Myocyte (in vitro differentiated cells): ENCODE measurements at regions not wholly inside any gene's neighbourhood (a gene's known extent, or its start where the extent isn't known, plus 50 kb on each side); places are given as distances from the start of the nearest gene placed in this dataset.

ENCODE experiments used
- DNase-seq: peaks from one replicate; pipeline ENCODE4 v3.0.0-alpha.2; 2012; ENCODE audit warnings: low read depth

GRCh38 chr6:146865756-146866379 lies 267.1 kb downstream of the ADGB start:
- no peak for DNase-seq

- DNase-seq: no peak
Observed at GRCh38 chr6:146866731-146867414, 268.1 kb downstream of the ADGB start.

- DNase-seq: no peak
Observed at GRCh38 chr6:146868671-146869209, 270.0 kb downstream of the ADGB start.

GRCh38 chr6:146870760-146871159 lies 272.0 kb downstream of the ADGB start:
- DNase-seq: no peak

GRCh38 chr6:146871611-146872425 lies 273.0 kb downstream of the ADGB start:
- DNase-seq: no peak

GRCh38 chr6:146872426-146872785 lies 273.6 kb downstream of the ADGB start:
- DNase-seq: no peak

- no peak for DNase-seq
Observed at GRCh38 chr6:146874278-146875018, 275.7 kb downstream of the ADGB start.

- no peak for DNase-seq
Observed at GRCh38 chr6:146875927-146876270, 277.1 kb downstream of the ADGB start.

GRCh38 chr6:146876271-146877151 lies 277.7 kb downstream of the ADGB start:
- no peak for DNase-seq

- no peak for DNase-seq
Observed at GRCh38 chr6:146878168-146878951, 279.6 kb downstream of the ADGB start.

GRCh38 chr6:146878952-146879340 lies 280.2 kb downstream of the ADGB start:
- DNase-seq: no peak

GRCh38 chr6:146879406-146880117 lies 280.8 kb downstream of the ADGB start:
- no peak for DNase-seq

- peak; percentile 43 for DNase-seq
Observed at GRCh38 chr6:146881228-146882181, 282.7 kb downstream of the ADGB start.

GRCh38 chr6:146883640-146884531 lies 285.1 kb downstream of the ADGB start:
- DNase-seq: no peak

- no peak for DNase-seq
Observed at GRCh38 chr6:146884728-146885127, 286.0 kb downstream of the ADGB start.

- DNase-seq: no peak
Observed at GRCh38 chr6:146885708-146886457, 287.1 kb downstream of the ADGB start.
